Neural progenitor cell (in vitro differentiated cells): ENCODE measurements at regions not wholly inside any gene's neighbourhood (a gene's known extent, or its start where the extent isn't known, plus 50 kb on each side); places are given as distances from the start of the nearest gene placed in this dataset.

Experiments used
- DNase-seq: peaks from one replicate; pipeline ENCODE4 v3.0.0-alpha.2; 2016; ENCODE audit warnings: low spot score
- H2AFZ ChIP-seq: fragments of 200-600 bp; sonication (generic); replicated peaks from 2 replicates; pipeline ENCODE4 v1.6.1; 2016; ENCODE audit warnings: antibody characterized with exemption
- H3F3A ChIP-seq: fragments of 200-600 bp; sonication (generic); 2 replicates; pipeline ENCODE4 v1.6.1; 2016; ENCODE audit warnings: antibody characterized with exemption, low read depth
- H3K27ac ChIP-seq: fragments of 200-600 bp; sonication (generic); 2 replicates; pipeline ENCODE4 v1.5.1; 2016; ENCODE audit warnings: mild to moderate bottlenecking
- H3K27me3 ChIP-seq: fragments of 200-600 bp; sonication (generic); 2 replicates; pipeline ENCODE4 v1.6.1; 2016; ENCODE audit warnings: mild to moderate bottlenecking, moderate library complexity
- H3K36me3 ChIP-seq: fragments of 200-600 bp; sonication (generic); 2 replicates; pipeline ENCODE4 v1.5.1; 2016
- H3K4me1 ChIP-seq: fragments of 200-600 bp; sonication (generic); 2 replicates; pipeline ENCODE4 v1.6.1; 2016; ENCODE audit warnings: mixed run types
- H3K4me2 ChIP-seq: fragments of 200-600 bp; sonication (generic); 2 replicates; pipeline ENCODE4 v1.6.1; 2016
- H3K4me3 ChIP-seq: fragments of 200-600 bp; sonication (generic); 2 replicates; pipeline ENCODE4 v1.5.1; 2016
- H3K79me2 ChIP-seq: fragments of 200-600 bp; sonication (generic); 2 replicates; pipeline ENCODE4 v1.6.1; 2016; ENCODE audit warnings: low read depth
- H3K9ac ChIP-seq: fragments of 200-600 bp; sonication (generic); 2 replicates; pipeline ENCODE4 v1.6.1; 2016
- H3K9me3 ChIP-seq: fragments of 200-600 bp; sonication (generic); 2 replicates; pipeline ENCODE4 v1.5.1; 2016; ENCODE audit warnings: low read depth
- H4K20me1 ChIP-seq: fragments of 200-600 bp; sonication (generic); 2 replicates; pipeline ENCODE4 v1.6.1; 2016; ENCODE audit warnings: low read depth
- H3K27ac Mint-ChIP-seq: 3 replicates; pipeline ENCODE4 v1.8.0; 2021; ENCODE audit warnings: mixed read lengths
- H3K27me3 Mint-ChIP-seq: 2 replicates; pipeline ENCODE4 v1.8.0; 2022; ENCODE audit warnings: low read depth, mild to moderate bottlenecking, inconsistent platforms, moderate library complexity, mixed read lengths; ENCODE audit not compliant: insufficient read depth
- H3K36me3 Mint-ChIP-seq: 3 replicates; pipeline ENCODE4 v1.8.0; 2021; ENCODE audit warnings: mixed read lengths
- H3K4me1 Mint-ChIP-seq: 3 replicates; pipeline ENCODE4 v1.8.0; 2021; ENCODE audit warnings: mixed read lengths
- H3K4me3 Mint-ChIP-seq: 3 replicates; pipeline ENCODE4 v1.8.0; 2021; ENCODE audit warnings: mild to moderate bottlenecking, moderate library complexity, mixed read lengths
- H3K9me3 Mint-ChIP-seq: 3 replicates; pipeline ENCODE4 v1.8.0; 2020; ENCODE audit warnings: mixed read lengths
- EZH2 ChIP-seq: fragments of 200-600 bp; sonication (generic); IDR thresholded peaks from 2 replicates; pipeline ENCODE4 v1.6.1; 2017; ENCODE audit warnings: antibody characterized with exemption, mild to moderate bottlenecking, moderate library complexity
- EZH2phosphoT487 ChIP-seq: fragments of 200-600 bp; sonication (generic); IDR thresholded peaks from 2 replicates; pipeline ENCODE4 v1.6.1; 2017; ENCODE audit warnings: antibody characterized with exemption
- TF ChIP-seq, protein P1 (sequence below): fragments of 200-600 bp; sonication (generic); IDR thresholded peaks from 2 replicates; pipeline ENCODE4 v1.5.1; 2017; ENCODE audit warnings: antibody characterized with exemption, mild to moderate bottlenecking

DNA sequence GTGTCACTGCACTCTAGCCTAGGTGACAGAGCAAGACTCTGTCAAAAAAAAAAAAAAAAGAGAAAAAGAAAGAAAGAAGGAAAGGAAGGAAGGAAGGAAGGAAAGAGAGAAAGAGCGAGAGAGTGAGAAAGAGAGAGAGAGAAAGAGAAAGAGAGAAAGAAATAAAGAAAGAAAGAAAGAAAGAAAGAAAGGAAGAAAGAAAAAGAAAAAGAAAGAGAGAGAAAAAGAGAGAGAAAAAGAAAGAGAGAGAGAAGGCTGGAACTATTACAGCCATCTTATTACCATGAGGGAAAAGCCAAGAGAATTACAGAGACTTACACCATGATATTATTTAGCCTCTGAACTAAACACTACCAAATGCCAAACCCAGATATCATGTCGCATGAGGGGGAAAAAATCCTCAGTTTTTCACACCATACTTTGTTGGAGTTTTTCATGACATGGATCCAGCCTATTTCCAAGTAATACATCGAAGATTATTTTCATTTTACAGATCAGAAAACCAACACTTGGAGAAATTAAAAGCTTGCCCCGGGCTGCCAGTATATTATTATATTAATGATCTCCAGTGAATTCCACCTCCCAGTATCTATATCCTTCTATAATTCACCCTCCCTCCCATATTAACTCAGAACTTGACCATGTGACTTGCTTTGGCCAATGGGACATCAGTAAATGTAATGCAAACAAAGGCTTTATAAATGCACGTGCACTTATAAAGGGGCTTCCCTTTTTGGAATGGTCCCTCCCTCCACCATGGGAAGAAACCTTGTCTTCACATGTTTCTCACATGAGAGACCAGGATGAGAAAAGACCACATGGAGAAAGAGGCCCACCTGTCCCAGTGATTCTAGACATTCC lies 148.6 kb downstream of the MIS18A start:
- Histone ChIP-seq H3K27ac (no peak overlapping the region), H3K9ac (no peak overlapping the region), H4K20me1 (no peaks in the 10 kb centered on the region), H3K36me3 (no peaks in the 10 kb centered on the region), H3K4me2 (no peak overlapping the region), H3K4me3 (no peak overlapping the region), H3F3A (no peaks in the 10 kb centered on the region), H3K27me3 (no peaks in the 10 kb centered on the region), H3K79me2 (no peaks in the 10 kb centered on the region), H3K4me1 (no peaks in the 10 kb centered on the region), H3K9me3 (no peaks in the 10 kb centered on the region), H2AFZ (no peak overlapping the region)
- no peak for TF ChIP-seq EZH2
- TF ChIP-seq EZH2phosphoT487: no peak
- TF ChIP-seq, protein P1, sequence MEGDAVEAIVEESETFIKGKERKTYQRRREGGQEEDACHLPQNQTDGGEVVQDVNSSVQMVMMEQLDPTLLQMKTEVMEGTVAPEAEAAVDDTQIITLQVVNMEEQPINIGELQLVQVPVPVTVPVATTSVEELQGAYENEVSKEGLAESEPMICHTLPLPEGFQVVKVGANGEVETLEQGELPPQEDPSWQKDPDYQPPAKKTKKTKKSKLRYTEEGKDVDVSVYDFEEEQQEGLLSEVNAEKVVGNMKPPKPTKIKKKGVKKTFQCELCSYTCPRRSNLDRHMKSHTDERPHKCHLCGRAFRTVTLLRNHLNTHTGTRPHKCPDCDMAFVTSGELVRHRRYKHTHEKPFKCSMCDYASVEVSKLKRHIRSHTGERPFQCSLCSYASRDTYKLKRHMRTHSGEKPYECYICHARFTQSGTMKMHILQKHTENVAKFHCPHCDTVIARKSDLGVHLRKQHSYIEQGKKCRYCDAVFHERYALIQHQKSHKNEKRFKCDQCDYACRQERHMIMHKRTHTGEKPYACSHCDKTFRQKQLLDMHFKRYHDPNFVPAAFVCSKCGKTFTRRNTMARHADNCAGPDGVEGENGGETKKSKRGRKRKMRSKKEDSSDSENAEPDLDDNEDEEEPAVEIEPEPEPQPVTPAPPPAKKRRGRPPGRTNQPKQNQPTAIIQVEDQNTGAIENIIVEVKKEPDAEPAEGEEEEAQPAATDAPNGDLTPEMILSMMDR: no peak
- peaks cover 4% of the 10 kb centered on the region for H3K36me3 Mint-ChIP-seq
- no peak overlapping the region for H3K27ac Mint-ChIP-seq
- no peak overlapping the region for H3K4me3 Mint-ChIP-seq
- H3K4me1 Mint-ChIP-seq: peaks cover 8% of the 10 kb centered on the region
- H3K9me3 Mint-ChIP-seq: peaks cover 9% of the 10 kb centered on the region
- no peak for DNase-seq
- H3K27me3 Mint-ChIP-seq: peaks cover 17% of the 10 kb centered on the region

DNA sequence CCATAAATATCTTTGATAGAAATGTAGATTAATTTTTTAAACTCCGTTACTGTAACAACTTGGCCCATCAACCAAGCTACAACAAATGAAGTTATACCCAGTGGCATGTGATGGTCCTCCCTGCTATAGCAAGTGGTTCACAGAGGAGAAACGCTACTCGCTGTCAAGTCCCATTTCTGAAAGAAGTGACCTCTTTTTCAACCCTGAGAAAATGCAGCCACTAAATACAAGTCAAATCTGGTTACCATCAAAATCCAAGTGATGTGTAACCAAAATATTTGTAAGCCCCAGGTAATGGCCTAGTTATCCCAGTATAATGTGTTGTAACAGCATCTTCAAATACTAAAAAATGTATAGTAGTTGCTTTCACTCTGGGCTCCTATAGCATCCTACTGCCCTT lies 151.8 kb downstream of the MIS18A start:
- Histone ChIP-seq H3K4me2 (no peak overlapping the region), H3K79me2 (no peaks in the 10 kb centered on the region), H3K36me3 (no peaks in the 10 kb centered on the region), H4K20me1 (no peaks in the 10 kb centered on the region), H2AFZ (no peak overlapping the region), H3K27ac (no peak overlapping the region), H3K27me3 (no peaks in the 10 kb centered on the region), H3F3A (no peaks in the 10 kb centered on the region), H3K4me1 (no peaks in the 10 kb centered on the region), H3K4me3 (no peak overlapping the region), H3K9ac (no peak overlapping the region), H3K9me3 (no peaks in the 10 kb centered on the region)
- TF ChIP-seq EZH2phosphoT487 (no peak), EZH2 (no peak)
- TF ChIP-seq, protein P1: no peak
- H3K4me3 Mint-ChIP-seq: no peak overlapping the region
- H3K27ac Mint-ChIP-seq: no peak overlapping the region
- H3K36me3 Mint-ChIP-seq: peaks cover 5% of the 10 kb centered on the region
- H3K4me1 Mint-ChIP-seq: peaks cover 3% of the 10 kb centered on the region
- peaks cover 18% of the 10 kb centered on the region for H3K9me3 Mint-ChIP-seq
- no peak for DNase-seq
- peaks cover 11% of the 10 kb centered on the region for H3K27me3 Mint-ChIP-seq

DNA sequence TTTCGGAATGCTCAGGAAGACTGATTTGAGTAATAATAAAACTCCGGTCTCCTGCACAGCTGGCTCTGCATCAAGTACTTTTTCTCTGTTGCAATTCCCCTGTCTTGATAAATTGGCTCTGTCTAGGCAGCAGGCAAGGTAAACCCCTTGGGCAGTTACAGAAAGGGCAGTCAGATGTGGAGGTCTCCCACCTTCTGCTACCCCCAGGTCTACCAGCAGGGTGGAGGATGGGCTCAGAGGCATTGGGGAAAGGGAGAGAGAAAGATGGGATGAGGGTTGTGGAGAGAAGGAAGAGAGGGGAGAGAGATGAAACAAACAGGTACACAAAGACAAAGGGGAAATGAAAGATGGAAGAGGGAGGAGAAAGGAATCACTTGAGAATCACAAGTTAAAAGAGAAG lies 156.8 kb downstream of the MIS18A start:
- H2AFZ ChIP-seq: no peak overlapping the region
- H3K4me1 ChIP-seq: no peaks in the 10 kb centered on the region
- H3K9ac ChIP-seq: no peak overlapping the region
- Mint-ChIP-seq H3K9me3 (peaks cover 14% of the 10 kb centered on the region), H3K36me3 (peaks cover 4% of the 10 kb centered on the region), H3K27me3 (peaks cover 3% of the 10 kb centered on the region), H3K4me1 (no peaks in the 10 kb centered on the region), H3K27ac (no peak overlapping the region), H3K4me3 (no peak overlapping the region)
- no peaks in the 10 kb centered on the region for H3K27me3 ChIP-seq
- no peaks in the 10 kb centered on the region for H4K20me1 ChIP-seq
- no peak for TF ChIP-seq EZH2
- TF ChIP-seq, protein P1: no peak
- TF ChIP-seq EZH2phosphoT487: no peak
- H3K27ac ChIP-seq: no peak overlapping the region
- no peaks in the 10 kb centered on the region for H3K79me2 ChIP-seq
- H3K36me3 ChIP-seq: no peaks in the 10 kb centered on the region
- no peaks in the 10 kb centered on the region for H3F3A ChIP-seq
- no peak overlapping the region for H3K4me2 ChIP-seq
- no peak for DNase-seq
- H3K4me3 ChIP-seq: no peak overlapping the region
- no peaks in the 10 kb centered on the region for H3K9me3 ChIP-seq
